Fibroblast of lung (primary cell): ENCODE measurements at regions not wholly inside any gene's neighbourhood (a gene's known extent, or its start where the extent isn't known, plus 50 kb on each side); places are given as distances from the start of the nearest gene placed in this dataset.

Source experiments
- DNase-seq, 2 donors: peaks; one replicate each; pipeline versions ENCODE4 v3.0.0 to v3.0.0-alpha.2; 2010; ENCODE audit warnings: low read depth in 2 of 2
- H2AFZ ChIP-seq: 2 replicates; pipeline ENCODE4 v1.5.1; 2012; ENCODE audit warnings: low read length, control low read depth, inconsistent platforms
- H3K27ac ChIP-seq: 2 replicates; pipeline ENCODE4 v1.5.1; 2011; ENCODE audit warnings: low read length, control low read depth; ENCODE audit not compliant: insufficient read depth
- H3K27me3 ChIP-seq: 2 replicates; pipeline ENCODE4 v1.5.1; 2011; ENCODE audit warnings: mild to moderate bottlenecking, low read length; ENCODE audit not compliant: control insufficient read depth, insufficient read depth
- H3K36me3 ChIP-seq: 2 replicates; pipeline ENCODE4 v1.5.1; 2011; ENCODE audit warnings: low read length; ENCODE audit not compliant: control insufficient read depth, insufficient read depth
- H3K4me1 ChIP-seq: 2 replicates; pipeline ENCODE4 v1.5.1; 2011; ENCODE audit warnings: low read length; ENCODE audit not compliant: control insufficient read depth, insufficient read depth; ENCODE audit errors: extremely low read depth
- H3K4me2 ChIP-seq: 2 replicates; pipeline ENCODE4 v1.5.1; 2011; ENCODE audit warnings: low read length, control low read depth; ENCODE audit not compliant: insufficient read depth; ENCODE audit errors: extremely low read depth
- H3K4me3 ChIP-seq, 4 experiments: fragments of 200-600 bp in 1 of 4; sonication (generic) in 1 of 4; replicated peaks in 1 of 4; 2 replicates each; pipeline ENCODE4 v1.5.1; 2011 to 2016; ENCODE audit warnings: low read length in 4 of 4, low read depth in 3 of 4, mild to moderate bottlenecking in 3 of 4, control low read depth in 2 of 4, inconsistent platforms in 1 of 4, mixed read lengths in 1 of 4; ENCODE audit not compliant: insufficient read depth in 1 of 4; ENCODE audit errors: control extremely low read depth in 1 of 4
- H3K79me2 ChIP-seq: 2 replicates; pipeline ENCODE4 v1.5.1; 2012; ENCODE audit warnings: mild to moderate bottlenecking, low read length, inconsistent platforms; ENCODE audit not compliant: control insufficient read depth, insufficient read depth
- H3K9ac ChIP-seq: 2 replicates; pipeline ENCODE4 v1.5.1; 2011; ENCODE audit warnings: mild to moderate bottlenecking, low read length, control low read depth; ENCODE audit not compliant: insufficient read depth
- H3K9me3 ChIP-seq: 2 replicates; pipeline ENCODE4 v1.5.1; 2012; ENCODE audit warnings: low read depth, low read length; ENCODE audit not compliant: control insufficient read depth, insufficient read depth
- H4K20me1 ChIP-seq: 2 replicates; pipeline ENCODE4 v1.5.1; 2011; ENCODE audit warnings: low read length; ENCODE audit not compliant: control insufficient read depth, insufficient read depth; ENCODE audit errors: extremely low read depth
- EZH2 ChIP-seq: IDR thresholded peaks from 2 replicates; pipeline ENCODE4 v1.5.1; 2012; ENCODE audit warnings: low read length, control low read depth, mild to moderate bottlenecking; ENCODE audit errors: missing control alignments
- TF ChIP-seq, protein P1 (sequence below), 2 donors: IDR thresholded peaks in 1 of 2; conservative IDR thresholded peaks in 1 of 2; 1 replicate in 1 of 2; 2 replicates in 1 of 2; pipeline ENCODE4 v1.5.1; 2011 to 2012; ENCODE audit warnings: low read length in 2 of 2, control low read depth in 1 of 2, inconsistent platforms in 1 of 2, low read depth in 1 of 2, mild to moderate bottlenecking in 1 of 2

DNA sequence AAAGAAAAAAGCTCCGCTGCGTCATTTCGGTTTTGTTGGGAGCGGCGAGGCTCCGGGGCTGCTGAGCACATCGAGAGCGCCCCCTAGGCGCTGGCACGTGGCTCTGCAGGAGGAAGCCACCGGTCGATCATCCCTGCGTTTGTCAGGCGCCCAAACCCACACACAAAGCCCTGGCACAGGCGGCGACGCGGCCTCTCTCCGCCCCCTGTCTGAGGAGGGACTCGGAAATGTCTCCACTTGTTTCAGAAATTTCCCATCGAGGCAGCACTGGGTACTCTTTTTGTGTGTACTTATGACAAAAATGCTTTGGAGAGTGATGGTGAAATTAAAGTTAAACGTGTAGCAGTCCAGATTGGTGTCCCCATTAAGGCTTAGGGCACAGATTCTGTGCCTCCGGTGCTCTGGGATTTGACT lies 407.3 kb upstream of the ONECUT1 start:
- Histone ChIP-seq H3K4me2 (no peak overlapping the region), H3K9ac (no peak overlapping the region), H3K27me3 (no peaks in the 10 kb centered on the region), H3K9me3 (no peaks in the 10 kb centered on the region), H3K4me3 (no peak overlapping the region), H4K20me1 (no peaks in the 10 kb centered on the region), H3K36me3 (no peaks in the 10 kb centered on the region), H2AFZ (no peak overlapping the region), H3K4me1 (no peaks in the 10 kb centered on the region), H3K79me2 (no peaks in the 10 kb centered on the region), H3K27ac (no peak overlapping the region)
- peak; percentile 32 for DNase-seq
- no peak for TF ChIP-seq EZH2
- TF ChIP-seq, protein P1, sequence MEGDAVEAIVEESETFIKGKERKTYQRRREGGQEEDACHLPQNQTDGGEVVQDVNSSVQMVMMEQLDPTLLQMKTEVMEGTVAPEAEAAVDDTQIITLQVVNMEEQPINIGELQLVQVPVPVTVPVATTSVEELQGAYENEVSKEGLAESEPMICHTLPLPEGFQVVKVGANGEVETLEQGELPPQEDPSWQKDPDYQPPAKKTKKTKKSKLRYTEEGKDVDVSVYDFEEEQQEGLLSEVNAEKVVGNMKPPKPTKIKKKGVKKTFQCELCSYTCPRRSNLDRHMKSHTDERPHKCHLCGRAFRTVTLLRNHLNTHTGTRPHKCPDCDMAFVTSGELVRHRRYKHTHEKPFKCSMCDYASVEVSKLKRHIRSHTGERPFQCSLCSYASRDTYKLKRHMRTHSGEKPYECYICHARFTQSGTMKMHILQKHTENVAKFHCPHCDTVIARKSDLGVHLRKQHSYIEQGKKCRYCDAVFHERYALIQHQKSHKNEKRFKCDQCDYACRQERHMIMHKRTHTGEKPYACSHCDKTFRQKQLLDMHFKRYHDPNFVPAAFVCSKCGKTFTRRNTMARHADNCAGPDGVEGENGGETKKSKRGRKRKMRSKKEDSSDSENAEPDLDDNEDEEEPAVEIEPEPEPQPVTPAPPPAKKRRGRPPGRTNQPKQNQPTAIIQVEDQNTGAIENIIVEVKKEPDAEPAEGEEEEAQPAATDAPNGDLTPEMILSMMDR (conservative IDR thresholded peaks at IDR 0.05 in 1 of 2, IDR thresholded peaks at IDR 0.05 in 1 of 2; ENCODE audit: low read depth in 1 of 2, low read length in 2 of 2), result peak; percentile 37 to 73

DNA sequence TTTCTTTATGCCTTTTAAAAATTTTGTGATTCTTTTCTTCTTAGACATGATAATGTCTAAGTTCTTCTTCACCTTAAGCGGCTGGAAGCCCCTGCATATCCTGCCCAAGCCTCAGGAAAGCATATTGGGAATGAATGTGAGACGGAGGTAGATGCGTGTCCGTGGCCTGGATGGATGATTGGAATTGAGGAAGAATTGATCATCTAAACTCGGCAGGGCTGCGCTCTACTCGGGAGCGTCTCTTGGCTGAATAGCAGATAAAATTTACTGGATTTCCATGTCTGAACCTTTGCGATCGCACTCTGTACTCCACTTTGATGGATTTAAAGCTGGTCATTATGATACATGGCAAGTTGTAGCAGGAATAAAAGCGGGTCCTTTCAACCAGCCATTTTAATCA lies 406.7 kb upstream of the ONECUT1 start:
- H2AFZ ChIP-seq, result no peak overlapping the region
- DNase-seq, result no peak
- no peaks in the 10 kb centered on the region for H3K79me2 ChIP-seq
- H3K4me3 ChIP-seq, result no peak overlapping the region
- H3K9me3 ChIP-seq, result no peaks in the 10 kb centered on the region
- no peak overlapping the region for H3K4me2 ChIP-seq
- no peaks in the 10 kb centered on the region for H3K36me3 ChIP-seq
- no peaks in the 10 kb centered on the region for H3K4me1 ChIP-seq
- TF ChIP-seq EZH2, result no peak
- TF ChIP-seq, protein P1 (conservative IDR thresholded peaks at IDR 0.05 in 1 of 2, IDR thresholded peaks at IDR 0.05 in 1 of 2; ENCODE audit: low read depth in 1 of 2, low read length in 2 of 2), result no peak
- H3K27me3 ChIP-seq, result no peaks in the 10 kb centered on the region
- no peak overlapping the region for H3K27ac ChIP-seq
- no peak overlapping the region for H3K9ac ChIP-seq
- no peaks in the 10 kb centered on the region for H4K20me1 ChIP-seq

DNA sequence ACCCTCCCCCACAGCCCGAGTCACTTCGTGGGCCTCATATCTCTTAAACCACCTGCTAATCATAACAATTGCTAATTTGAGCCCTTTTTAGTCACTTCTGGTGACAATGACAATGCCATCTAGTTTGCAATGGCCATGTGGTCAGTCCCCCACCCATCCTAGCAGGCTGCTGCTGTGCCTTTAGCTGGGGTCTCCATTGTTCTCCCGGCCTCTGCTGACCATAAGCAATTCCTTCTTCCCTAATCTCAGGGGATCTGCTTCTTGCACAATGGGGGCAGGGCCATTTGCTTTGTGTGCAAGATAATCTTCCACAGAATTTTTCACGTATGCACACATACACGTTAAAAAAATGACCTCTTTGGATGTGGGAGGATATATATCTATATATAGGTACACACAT lies 406.1 kb upstream of the ONECUT1 start:
- Histone ChIP-seq H3K4me1 (no peaks in the 10 kb centered on the region), H3K4me3 (no peak overlapping the region), H3K9me3 (no peaks in the 10 kb centered on the region), H3K4me2 (no peak overlapping the region), H3K36me3 (no peaks in the 10 kb centered on the region), H2AFZ (no peak overlapping the region), H3K27me3 (no peaks in the 10 kb centered on the region), H3K79me2 (no peaks in the 10 kb centered on the region), H3K9ac (no peak overlapping the region), H3K27ac (no peak overlapping the region), H4K20me1 (no peaks in the 10 kb centered on the region)
- no peak for TF ChIP-seq EZH2
- no peak for DNase-seq

DNA sequence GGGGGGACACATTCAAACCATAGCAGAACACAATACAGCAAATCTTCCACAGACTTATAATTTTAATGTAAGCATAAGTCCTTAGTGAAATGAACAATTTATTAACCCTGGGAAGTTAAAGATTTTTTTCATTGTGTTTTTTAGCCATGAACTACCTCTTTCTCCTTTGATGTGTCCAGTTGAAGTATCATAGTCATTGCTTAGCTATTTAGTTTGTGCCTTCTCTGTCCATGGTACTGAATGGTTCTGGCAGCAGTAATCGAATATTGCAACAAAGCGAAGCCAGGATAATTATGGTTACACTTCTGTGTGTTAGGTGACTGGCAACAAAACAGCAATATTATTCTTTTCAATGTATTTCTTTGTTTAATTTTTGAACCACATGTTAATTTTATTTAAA lies 403.0 kb upstream of the ONECUT1 start:
- Histone ChIP-seq H4K20me1 (no peaks in the 10 kb centered on the region), H3K4me2 (no peak overlapping the region), H3K79me2 (no peaks in the 10 kb centered on the region), H3K36me3 (no peaks in the 10 kb centered on the region), H3K9me3 (no peaks in the 10 kb centered on the region), H3K27me3 (no peaks in the 10 kb centered on the region), H3K4me1 (no peaks in the 10 kb centered on the region), H3K9ac (no peak overlapping the region), H2AFZ (no peak overlapping the region), H3K4me3 (no peak overlapping the region), H3K27ac (no peak overlapping the region)
- peak; percentile 1 to 6 for DNase-seq
- TF ChIP-seq, protein P1 (conservative IDR thresholded peaks at IDR 0.05 in 1 of 2, IDR thresholded peaks at IDR 0.05 in 1 of 2; ENCODE audit: low read depth in 1 of 2, low read length in 2 of 2), result no peak
